Right forelimb (tissue), 1 donor: ENCODE measurements at regions not wholly inside any gene's neighbourhood (a gene's known extent, or its start where the extent isn't known, plus 50 kb on each side); places are given as distances from the start of the nearest gene placed in this dataset.
"Not testable (repeated sequence)": the region's sequence is repeated elsewhere in the genome, so short reads cannot be mapped to it uniquely, and the experiment has no call there.

Source experiments
- DNase-seq: peaks from one replicate; pipeline ENCODE4 v3.0.0-alpha.2; 2018

- no peak for DNase-seq
Observed at GRCh38 chr1:78250201-78250600, 204.4 kb downstream of the GIPC2 start.

- DNase-seq, result no peak
Observed at GRCh38 chr1:78254517-78254916, 208.8 kb downstream of the GIPC2 start.

GRCh38 chr1:78255383-78255782 lies 209.6 kb downstream of the GIPC2 start:
- DNase-seq, result no peak

GRCh38 chr1:78255846-78256245 lies 210.1 kb downstream of the GIPC2 start:
- no peak for DNase-seq

- no peak for DNase-seq
Observed at GRCh38 chr1:78263459-78263858, 217.7 kb downstream of the GIPC2 start.

GRCh38 chr1:78263946-78264345 lies 218.2 kb downstream of the GIPC2 start:
- DNase-seq, result no peak

- DNase-seq, result no peak
Observed at GRCh38 chr1:78267513-78268218, 221.9 kb downstream of the GIPC2 start.

GRCh38 chr1:78269591-78269990 lies 221.2 kb upstream of the PTGFR start:
- DNase-seq, result no peak

GRCh38 chr1:78271423-78271822 lies 219.4 kb upstream of the PTGFR start:
- DNase-seq, result not testable (repeated sequence)

GRCh38 chr1:78274814-78275213 lies 216.0 kb upstream of the PTGFR start:
- DNase-seq, result no peak

- no peak for DNase-seq
Observed at GRCh38 chr1:78275456-78275855, 215.3 kb upstream of the PTGFR start.

GRCh38 chr1:78275906-78276685 lies 214.7 kb upstream of the PTGFR start:
- DNase-seq, result no peak

- DNase-seq, result no peak
Observed at GRCh38 chr1:78277253-78277652, 213.5 kb upstream of the PTGFR start.

- no peak for DNase-seq
Observed at GRCh38 chr1:78279051-78279450, 211.7 kb upstream of the PTGFR start.

GRCh38 chr1:78280626-78281025 lies 210.1 kb upstream of the PTGFR start:
- no peak for DNase-seq

GRCh38 chr1:78281580-78281979 lies 209.2 kb upstream of the PTGFR start:
- no peak for DNase-seq

GRCh38 chr1:78283691-78284090 lies 207.1 kb upstream of the PTGFR start:
- DNase-seq, result no peak

- no peak for DNase-seq
Observed at GRCh38 chr1:78284354-78284753, 206.4 kb upstream of the PTGFR start.

GRCh38 chr1:78286686-78287085 lies 204.1 kb upstream of the PTGFR start:
- no peak for DNase-seq

GRCh38 chr1:78289603-78290002 lies 201.2 kb upstream of the PTGFR start:
- DNase-seq, result no peak

- no peak for DNase-seq
Observed at GRCh38 chr1:78291418-78291817, 199.4 kb upstream of the PTGFR start.

GRCh38 chr1:78291872-78292271 lies 198.9 kb upstream of the PTGFR start:
- DNase-seq, result no peak

- DNase-seq, result peak; percentile 58
Observed at GRCh38 chr1:78292361-78292760, 198.4 kb upstream of the PTGFR start.

GRCh38 chr1:78297836-78298235 lies 192.9 kb upstream of the PTGFR start:
- DNase-seq, result no peak

GRCh38 chr1:78298349-78298748 lies 192.4 kb upstream of the PTGFR start:
- DNase-seq, result no peak
